HepG2 (cell line): ENCODE measurements at regions not wholly inside any gene's neighbourhood (a gene's known extent, or its start where the extent isn't known, plus 50 kb on each side); places are given as distances from the start of the nearest gene placed in this dataset.

Experiments used
- ATAC-seq: fragments of 200-7000 bp; cut with Tn5 transposase; 3 replicates; pipeline ENCODE4 v1.9.1; 2020; ENCODE audit warnings: mild to moderate bottlenecking, moderate library complexity
- BruUV-seq: library from RNA; stranded (reverse); fragments of 400-500 nt; replicated peaks from 2 replicates; lab custom pipeline; 2021; lab: Mats Ljungman, UMichigan
- CTCF ChIA-PET: fragments of 300-600 bp; formaldehyde crosslinking; extraction: SDS; loops from one replicate; lab custom pipeline; 2021; ENCODE audit warnings: low total read pairs, inconsistent platforms, low intra/inter-chr PET ratio; lab: Yijun Ruan, JAX
- POLR2A ChIA-PET: fragments of 350-600 bp; sonication (Branson Sonifier 250); formaldehyde crosslinking; loops from one replicate; lab custom pipeline; 2020; ENCODE audit warnings: antibody characterized with exemption, inconsistent platforms; lab: Yijun Ruan, JAX
- DNase-seq: peaks from one replicate; pipeline ENCODE4 v3.0.0-alpha.2; 2015; ENCODE audit warnings: low spot score
- FAIRE-seq: peaks from 3 replicates; lab custom pipeline; 2011; peaks lifted over from hg19 to GRCh38; lab: Jason Lieb, UNC
- H2AFZ ChIP-seq: one replicate; pipeline ENCODE4 v1.6.1; 2011; ENCODE audit warnings: low read length, inconsistent platforms
- H3K27ac ChIP-seq: fragments of 300-600 bp; 3 replicates; pipeline ENCODE4 v1.8.0; 2011; ENCODE audit warnings: mixed run types, mild to moderate bottlenecking, mixed read lengths, low read length, inconsistent platforms; ENCODE audit not compliant: insufficient read depth; ENCODE audit errors: extremely low read length
- H3K27me3 ChIP-seq, 2 experiments: fragments of 200-600 bp in 1 of 2; 2 replicates in 1 of 2; 3 replicates in 1 of 2; pipeline versions ENCODE4 v1.6.0 to v1.8.0; 2011; ENCODE audit warnings: low read length in 2 of 2, mild to moderate bottlenecking in 2 of 2, moderate library complexity in 2 of 2, inconsistent platforms in 1 of 2; ENCODE audit not compliant: insufficient read depth in 2 of 2, control insufficient read depth in 1 of 2
- H3K36me3 ChIP-seq, 2 experiments: fragments of 200-600 bp in 1 of 2; replicated peaks in 1 of 2; 2 replicates in 1 of 2; 3 replicates in 1 of 2; pipeline versions ENCODE4 v1.5.1 to v1.8.0; 2011; ENCODE audit warnings: low read length in 2 of 2, inconsistent platforms in 1 of 2; ENCODE audit not compliant: insufficient read depth in 2 of 2, control insufficient read depth in 1 of 2
- H3K4me1 ChIP-seq: 2 replicates; pipeline ENCODE4 v1.5.1; 2012; ENCODE audit warnings: low read length, inconsistent platforms; ENCODE audit not compliant: insufficient read depth
- H3K4me2 ChIP-seq: 2 replicates; pipeline ENCODE4 v1.6.0; 2011; ENCODE audit warnings: low read depth, low read length, inconsistent platforms
- H3K4me3 ChIP-seq, 3 experiments: fragments of 200-600 bp in 1 of 3; sonication (generic), shearing (Covaris generic) in 1 of 3; replicated peaks in 1 of 3; 2 replicates each; pipeline ENCODE4 v1.5.1; 2011 to 2016; ENCODE audit warnings: low read length in 3 of 3, inconsistent platforms in 2 of 3, low read depth in 2 of 3, mild to moderate bottlenecking in 2 of 3, control low read depth in 1 of 3, mixed read lengths in 1 of 3; ENCODE audit not compliant: insufficient read depth in 1 of 3
- H3K79me2 ChIP-seq: one replicate; pipeline ENCODE4 v1.6.1; 2011; ENCODE audit warnings: low read length, inconsistent platforms; ENCODE audit not compliant: insufficient read depth
- H3K9ac ChIP-seq: 2 replicates; pipeline ENCODE4 v1.6.0; 2011; ENCODE audit warnings: mild to moderate bottlenecking, low read depth, low read length, inconsistent platforms; ENCODE audit not compliant: insufficient read depth
- H3K9me3 ChIP-seq: 2 replicates; pipeline ENCODE4 v1.5.1; 2012; ENCODE audit warnings: mild to moderate bottlenecking, low read length
- H4K20me1 ChIP-seq: 2 replicates; pipeline ENCODE4 v1.6.0; 2011; ENCODE audit warnings: inconsistent platforms, mild to moderate bottlenecking, low read length, moderate library complexity; ENCODE audit not compliant: insufficient read depth
- SMARCE1 ChIP-seq: fragments of 450-650 bp; IDR thresholded peaks from 2 replicates; pipeline ENCODE4 v1.6.1; 2017; ENCODE audit warnings: borderline replicate concordance
- WGBS: methylation state at CpG from one replicate; pipeline ENCODE4 v1.1.6; 2017; ENCODE audit warnings: low lambda C conversion rate; 5-methylcytosine and 5-hydroxymethylcytosine counted together
- in situ Hi-C: cut with HindIII; loops from 2 replicates; pipeline ENCODE4 v1.10.0; 2017; ENCODE audit warnings: low pct_unique_long_range_greater_than_20kb; ENCODE audit not compliant: extremely low pct_ligation_motif_present
- intact Hi-C: fragments of 100-400 bp; cut with micrococcal nuclease; formaldehyde crosslinking; loops from one replicate; pipeline ENCODE4 v1.10.0; 2022; ENCODE audit not compliant: unreplicated experiment
- TF ChIP-seq, protein P1 (sequence below): sonication (generic); formaldehyde crosslinking; IDR thresholded peaks from 2 replicates; pipeline ENCODE4 v1.4.0; 2020; ENCODE audit warnings: missing genetic modification reagents, mild to moderate bottlenecking, borderline replicate concordance
- TF ChIP-seq, protein P2 (sequence below): sonication (generic); formaldehyde crosslinking; IDR thresholded peaks from 2 replicates; pipeline ENCODE4 v1.5.0; 2020; ENCODE audit warnings: missing genetic modification reagents

DNA sequence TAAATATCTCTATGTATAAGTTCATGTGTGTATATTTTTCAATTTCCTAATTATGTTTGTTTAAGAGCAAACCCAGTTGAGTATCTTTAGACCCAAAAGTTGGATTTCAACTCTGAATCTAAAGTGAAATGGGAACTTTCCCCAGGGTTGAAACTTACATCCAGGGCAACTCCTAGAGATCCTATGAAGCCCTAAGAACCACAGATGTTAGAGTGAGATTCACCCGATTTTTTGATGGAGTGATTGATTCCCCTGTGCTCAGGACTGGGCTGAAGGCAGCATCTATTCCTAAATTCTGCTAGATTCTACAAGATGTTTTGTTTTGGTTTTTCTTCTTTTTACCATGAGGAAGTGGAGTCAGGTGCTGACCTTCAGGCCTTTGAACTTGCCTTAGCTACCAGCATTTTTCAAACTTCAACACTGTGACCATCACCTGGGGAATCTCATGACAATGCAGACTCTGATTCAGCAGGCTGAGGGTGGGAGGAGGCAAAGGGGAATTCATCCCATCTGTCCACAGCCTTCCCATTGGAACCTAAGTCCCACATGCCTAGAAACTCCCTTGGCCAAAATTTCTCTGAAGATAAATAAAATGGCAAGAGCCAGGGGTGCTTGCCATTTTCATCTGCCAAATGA lies 145.5 kb downstream of the ETS2 start:
- 27% methylated on average over 1 of the region's 1 CpG for WGBS
- CTCF ChIA-PET: no interaction called here
- Histone ChIP-seq H3K4me2 (no peak overlapping the region), H3K27ac (no peak overlapping the region), H4K20me1 (no peaks in the 10 kb centered on the region), H3K4me1 (peaks cover 33% of the 10 kb centered on the region), H3K36me3 (no peaks in the 10 kb centered on the region), H3K9me3 (0 out of 2 replicates have a peak, but pooled peaks cover 10% of the 10 kb centered on the region), H3K79me2 (no peaks in the 10 kb centered on the region), H3K9ac (no peak overlapping the region), H3K27me3 (no peaks in the 10 kb centered on the region), H2AFZ (no peak overlapping the region), H3K4me3 (no peak overlapping the region)
- POLR2A ChIA-PET: interaction anchor here (0.6 kb wide), 1 partner anchor 83 kb away, joined by 5 read pairs; no protein-coding TSS in a partner anchor
- ATAC-seq (no peak), FAIRE-seq (no peak), DNase-seq (no peak)
- in situ Hi-C loops (no loop called here), intact Hi-C loops (no loop called here)
- BruUV-seq: no TSS peak
- TF ChIP-seq SMARCE1: no peak
- TF ChIP-seq, protein P1, sequence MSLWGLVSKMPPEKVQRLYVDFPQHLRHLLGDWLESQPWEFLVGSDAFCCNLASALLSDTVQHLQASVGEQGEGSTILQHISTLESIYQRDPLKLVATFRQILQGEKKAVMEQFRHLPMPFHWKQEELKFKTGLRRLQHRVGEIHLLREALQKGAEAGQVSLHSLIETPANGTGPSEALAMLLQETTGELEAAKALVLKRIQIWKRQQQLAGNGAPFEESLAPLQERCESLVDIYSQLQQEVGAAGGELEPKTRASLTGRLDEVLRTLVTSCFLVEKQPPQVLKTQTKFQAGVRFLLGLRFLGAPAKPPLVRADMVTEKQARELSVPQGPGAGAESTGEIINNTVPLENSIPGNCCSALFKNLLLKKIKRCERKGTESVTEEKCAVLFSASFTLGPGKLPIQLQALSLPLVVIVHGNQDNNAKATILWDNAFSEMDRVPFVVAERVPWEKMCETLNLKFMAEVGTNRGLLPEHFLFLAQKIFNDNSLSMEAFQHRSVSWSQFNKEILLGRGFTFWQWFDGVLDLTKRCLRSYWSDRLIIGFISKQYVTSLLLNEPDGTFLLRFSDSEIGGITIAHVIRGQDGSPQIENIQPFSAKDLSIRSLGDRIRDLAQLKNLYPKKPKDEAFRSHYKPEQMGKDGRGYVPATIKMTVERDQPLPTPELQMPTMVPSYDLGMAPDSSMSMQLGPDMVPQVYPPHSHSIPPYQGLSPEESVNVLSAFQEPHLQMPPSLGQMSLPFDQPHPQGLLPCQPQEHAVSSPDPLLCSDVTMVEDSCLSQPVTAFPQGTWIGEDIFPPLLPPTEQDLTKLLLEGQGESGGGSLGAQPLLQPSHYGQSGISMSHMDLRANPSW (CRISPR knock-in tag): no peak
- TF ChIP-seq, protein P2, sequence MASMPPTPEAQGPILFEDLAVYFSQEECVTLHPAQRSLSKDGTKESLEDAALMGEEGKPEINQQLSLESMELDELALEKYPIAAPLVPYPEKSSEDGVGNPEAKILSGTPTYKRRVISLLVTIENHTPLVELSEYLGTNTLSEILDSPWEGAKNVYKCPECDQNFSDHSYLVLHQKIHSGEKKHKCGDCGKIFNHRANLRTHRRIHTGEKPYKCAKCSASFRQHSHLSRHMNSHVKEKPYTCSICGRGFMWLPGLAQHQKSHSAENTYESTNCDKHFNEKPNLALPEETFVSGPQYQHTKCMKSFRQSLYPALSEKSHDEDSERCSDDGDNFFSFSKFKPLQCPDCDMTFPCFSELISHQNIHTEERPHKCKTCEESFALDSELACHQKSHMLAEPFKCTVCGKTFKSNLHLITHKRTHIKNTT (CRISPR knock-in tag): no peak
